Dermis blood vessel endothelial cell (primary cell): ENCODE measurements at regions not wholly inside any gene's neighbourhood (a gene's known extent, or its start where the extent isn't known, plus 50 kb on each side); places are given as distances from the start of the nearest gene placed in this dataset.
"Not testable (repeated sequence)": the region's sequence is repeated elsewhere in the genome, so short reads cannot be mapped to it uniquely, and the experiment has no call there.

Experiments
- DNase-seq: peaks from one replicate; pipeline ENCODE4 v3.0.0; 2010

DNA sequence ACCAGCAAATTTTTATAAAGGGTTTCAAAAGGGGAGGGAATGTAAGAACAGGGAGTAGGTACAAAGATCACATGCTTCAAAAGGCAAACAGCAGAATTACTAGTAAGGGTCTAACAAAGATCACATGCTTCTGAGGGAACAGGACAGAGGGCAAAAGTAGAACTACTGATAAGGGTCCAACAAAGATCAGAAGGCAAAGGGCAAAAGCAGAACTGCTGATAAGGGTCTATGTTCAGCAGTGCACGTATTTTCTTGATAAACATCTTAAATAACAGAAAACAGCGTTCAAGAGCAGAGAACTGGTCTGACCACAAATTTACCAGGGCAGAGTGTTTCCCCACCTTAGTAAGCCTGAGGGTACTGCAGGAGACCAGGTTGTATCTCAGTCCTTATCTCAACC lies 469.5 kb upstream of the PIK3R1 start:
- DNase-seq: no peak

DNA sequence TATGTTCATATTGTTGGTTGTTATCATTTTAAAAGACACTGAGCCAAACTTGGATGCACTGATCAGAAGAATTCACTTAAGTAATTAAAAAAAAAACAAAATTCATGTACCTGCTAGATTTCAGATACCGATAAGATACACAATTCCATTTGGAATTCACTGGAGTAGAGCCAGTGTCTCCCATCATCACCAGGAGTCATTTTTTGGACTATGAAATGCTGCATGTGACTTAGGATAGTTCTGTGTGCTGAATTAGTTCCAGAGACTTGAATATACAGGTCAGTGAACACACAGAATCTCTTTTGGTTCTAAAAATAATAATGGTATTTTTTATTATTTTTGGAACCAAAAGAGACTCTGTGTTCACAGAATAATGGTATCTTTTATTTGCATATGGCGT lies 482.6 kb upstream of the PIK3R1 start:
- no peak for DNase-seq

DNA sequence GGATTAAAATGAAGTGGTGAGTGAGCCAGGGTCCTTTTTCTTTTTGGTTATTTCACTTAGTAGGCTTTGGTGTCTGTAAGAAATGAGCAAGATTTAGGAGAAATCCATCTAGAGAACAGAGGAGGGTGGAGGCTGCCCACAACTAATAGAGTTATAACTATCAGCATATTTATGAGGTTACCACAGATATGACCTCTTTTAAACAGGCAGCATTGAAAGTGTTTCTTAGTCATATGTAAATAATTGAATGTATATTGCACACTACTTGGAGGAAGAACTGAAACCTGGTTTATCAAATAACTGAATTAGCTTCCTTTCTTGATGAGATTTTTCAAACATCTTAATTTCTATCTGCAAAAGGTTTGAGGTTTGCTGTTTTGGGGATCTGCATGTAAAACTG lies 483.1 kb upstream of the PIK3R1 start:
- no peak for DNase-seq

DNA sequence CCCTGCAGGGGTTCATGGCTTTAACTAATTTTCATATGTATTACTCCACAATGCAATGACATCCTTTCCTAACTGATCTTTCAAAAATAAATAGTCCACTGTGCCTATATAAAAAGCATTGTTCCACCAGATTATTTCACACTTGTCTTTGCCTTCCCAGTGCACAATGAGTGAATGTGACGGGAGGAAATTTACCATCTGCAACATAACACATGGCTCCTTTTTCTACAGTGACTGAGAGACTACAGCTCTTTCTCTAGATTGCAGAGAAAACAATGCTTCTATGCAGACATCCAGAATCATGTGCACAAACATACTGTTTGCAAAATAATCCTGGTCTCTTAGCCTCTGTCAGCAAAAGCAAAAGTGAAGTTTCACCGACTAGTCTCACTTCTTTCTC lies 483.7 kb upstream of the PIK3R1 start:
- DNase-seq: no peak

DNA sequence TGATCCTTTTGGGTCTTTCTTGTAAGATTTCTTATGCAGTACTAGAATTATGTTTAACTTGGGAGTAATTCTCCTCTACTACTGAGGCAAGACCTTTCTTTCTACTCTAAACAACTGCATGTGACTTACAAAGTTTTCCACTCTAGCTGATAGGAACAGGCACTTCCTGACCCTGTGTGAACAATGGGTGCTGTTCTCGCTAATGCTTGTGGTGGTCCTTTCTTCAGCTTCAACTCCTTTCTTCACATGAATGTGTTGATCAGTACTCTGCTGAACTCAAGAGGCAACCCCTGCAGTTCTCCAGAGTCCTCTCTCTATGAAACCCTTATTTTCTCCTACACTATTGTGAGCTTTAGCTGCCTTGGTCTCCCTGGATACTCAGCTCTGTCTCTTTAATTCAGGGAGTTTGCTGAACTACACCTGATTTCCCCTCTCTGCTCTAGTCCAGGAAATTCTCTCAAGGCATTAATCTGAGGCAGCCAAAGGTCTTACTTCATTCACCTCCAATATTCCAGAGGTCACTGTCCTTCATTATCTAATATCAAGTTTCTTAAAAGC lies 484.6 kb upstream of the PIK3R1 start:
- peak; percentile 58 for DNase-seq

DNA sequence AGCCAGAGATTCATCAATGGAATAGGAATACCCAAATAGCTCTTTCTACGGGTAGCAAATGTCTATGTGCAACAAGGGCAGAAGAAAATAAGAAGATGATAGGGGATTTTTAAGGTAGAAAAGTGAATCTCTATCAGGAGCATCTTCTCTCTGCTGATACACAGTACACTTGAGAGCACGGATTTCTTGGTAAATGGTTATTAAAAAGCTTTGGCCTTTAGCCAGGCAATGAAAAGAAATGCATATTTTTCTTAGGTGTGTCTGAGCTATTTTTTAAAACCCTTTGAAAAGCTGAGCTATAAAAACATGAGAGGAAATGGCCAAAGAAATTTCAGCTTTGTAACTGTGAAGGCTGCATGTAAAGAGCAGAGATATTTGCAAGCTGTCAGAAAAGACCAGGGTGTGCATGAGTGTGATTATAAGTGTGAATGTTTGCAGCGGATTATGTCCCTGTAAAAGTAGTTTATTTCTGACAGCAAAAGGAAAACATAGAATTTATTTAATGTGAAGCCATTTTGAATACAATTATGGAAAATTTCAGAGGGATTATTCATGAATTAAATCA lies 487.1 kb upstream of the PIK3R1 start:
- no peak for DNase-seq

DNA sequence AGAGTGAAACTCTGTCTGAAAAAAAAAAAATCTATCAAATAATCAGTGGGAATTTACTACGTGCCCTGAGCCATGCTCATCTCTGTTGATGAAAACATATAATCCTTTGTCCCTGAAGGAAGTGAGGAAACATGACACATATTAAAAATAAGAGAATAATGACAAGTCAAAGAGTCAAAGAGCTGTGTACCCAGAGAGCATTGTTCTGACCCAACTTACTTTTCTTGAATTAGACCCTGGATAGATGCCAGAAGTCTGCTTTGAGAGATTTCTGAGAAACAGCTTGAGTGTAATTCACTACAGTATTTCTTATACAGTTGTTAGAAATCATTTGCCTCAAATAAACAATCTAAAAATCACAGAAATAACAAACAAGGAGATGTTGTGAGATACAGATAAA lies 490.0 kb upstream of the PIK3R1 start:
- peak; percentile 71 for DNase-seq

DNA sequence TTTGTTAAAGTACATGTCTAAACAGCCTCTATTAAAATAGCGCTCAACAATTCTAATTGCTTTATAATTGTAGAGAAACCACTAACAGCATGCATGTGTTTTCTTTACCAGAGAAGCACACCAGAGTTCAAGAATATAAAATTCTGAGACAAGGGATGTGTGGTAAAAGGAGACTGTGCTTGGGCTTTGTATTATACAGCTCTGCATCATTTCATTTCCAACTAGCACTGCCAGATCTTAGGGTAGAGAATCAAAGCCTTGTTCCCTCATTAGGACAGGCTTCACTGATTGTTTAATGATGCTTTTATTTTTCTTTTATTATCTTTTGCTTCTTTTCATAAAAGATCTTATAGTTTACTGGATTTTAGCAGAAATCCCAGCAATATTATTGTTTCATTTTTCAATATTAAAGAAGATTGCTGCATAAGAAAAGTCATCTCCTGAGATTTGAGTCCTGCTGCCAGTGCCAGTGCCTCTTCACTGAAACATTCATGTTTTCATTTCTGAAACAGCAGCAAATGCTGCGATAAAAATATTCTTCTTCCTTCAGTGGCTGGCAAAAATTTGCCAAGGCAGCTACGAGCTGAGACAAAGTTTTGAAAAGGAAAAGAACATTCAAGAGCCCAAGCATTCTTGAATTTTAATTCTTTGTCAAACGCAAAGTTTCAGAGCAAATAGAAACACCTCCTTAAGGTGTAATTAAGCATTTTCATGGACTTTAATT lies 491.0 kb upstream of the PIK3R1 start:
- DNase-seq: no peak

DNA sequence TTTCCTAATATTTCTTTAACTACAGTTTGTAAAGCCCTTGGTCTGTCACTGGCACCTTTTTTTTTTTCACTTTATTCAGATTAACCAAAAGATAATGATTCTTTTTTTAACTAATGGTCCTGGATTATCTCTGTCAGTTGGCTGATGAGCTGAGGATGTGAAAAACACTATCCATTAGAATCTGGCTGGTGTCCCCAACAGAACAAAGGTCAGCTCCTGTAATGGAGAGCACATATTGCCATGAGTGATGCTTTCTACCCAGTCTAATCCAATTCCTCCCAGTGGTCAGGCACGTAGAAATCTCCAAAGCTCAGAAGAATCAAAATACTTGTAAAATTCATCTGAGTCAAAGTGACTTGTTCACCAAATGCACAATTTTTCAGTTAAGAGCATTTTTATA lies 491.7 kb upstream of the PIK3R1 start:
- no peak for DNase-seq

DNA sequence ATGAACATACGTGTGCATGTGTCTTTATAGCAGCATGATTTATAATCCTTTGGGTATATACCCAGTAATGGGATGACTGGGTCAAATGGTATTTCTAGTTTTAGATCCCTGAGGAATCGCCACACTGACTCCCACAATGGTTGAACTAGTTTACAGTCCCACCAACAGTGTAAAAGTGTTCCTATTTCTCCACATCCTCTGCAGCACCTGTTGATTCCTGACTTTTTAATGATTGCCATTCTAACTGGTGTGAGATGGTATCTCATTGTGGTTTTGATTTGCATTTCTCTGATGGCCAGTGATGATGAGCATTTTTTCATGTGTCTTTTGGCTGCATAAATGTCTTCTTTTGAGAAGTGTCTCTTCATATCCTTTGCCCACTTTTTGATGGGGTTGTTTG lies 493.0 kb upstream of the PIK3R1 start:
- DNase-seq: not testable (repeated sequence)

DNA sequence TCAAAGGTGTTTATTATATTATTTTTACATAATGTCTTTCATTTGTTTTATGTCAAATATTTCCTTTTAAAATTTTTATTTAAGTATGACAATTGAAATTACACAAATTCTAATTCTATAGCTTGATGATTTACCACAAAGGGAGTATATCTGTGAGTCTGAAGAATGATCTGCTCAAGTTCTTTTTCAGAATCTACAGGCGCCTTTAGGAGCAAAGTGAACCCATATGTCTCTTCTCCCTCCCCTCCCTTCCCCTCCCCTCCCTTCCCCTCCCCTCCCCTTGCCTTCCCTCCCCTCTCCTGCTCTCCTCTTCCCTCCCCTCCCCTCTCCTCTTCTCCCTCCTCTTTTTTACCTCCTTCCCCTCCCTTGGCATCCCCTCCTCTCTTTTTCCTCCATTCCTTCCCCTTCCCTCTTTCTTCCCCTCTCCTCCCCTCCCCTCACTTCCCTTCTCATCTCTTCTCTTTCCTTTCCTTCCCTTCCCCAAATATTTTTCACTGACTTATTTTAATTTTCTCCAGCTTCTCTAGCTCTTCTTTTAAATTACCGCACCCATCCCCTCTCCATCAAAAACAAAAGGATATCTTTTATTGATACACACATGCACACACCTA lies 495.3 kb upstream of the PIK3R1 start:
- no peak for DNase-seq

DNA sequence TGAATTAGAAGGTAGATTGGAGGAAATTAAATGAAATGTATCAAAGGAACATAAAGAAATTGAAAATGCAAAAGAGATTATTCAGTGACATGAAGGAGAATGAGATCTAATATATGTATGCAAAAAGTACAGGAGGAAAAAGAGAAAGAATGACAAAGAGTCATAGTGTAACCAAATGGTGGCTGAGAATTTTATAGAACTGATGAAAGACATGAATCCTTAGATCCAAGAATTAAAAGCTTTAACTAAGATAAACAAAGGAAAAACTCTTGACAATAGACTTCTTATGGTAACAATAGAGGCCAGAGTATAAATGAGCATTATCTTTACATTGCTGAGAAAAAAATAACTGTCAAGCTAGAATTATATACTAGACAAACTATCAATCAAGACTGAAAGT lies 505.4 kb upstream of the CD180 start:
- DNase-seq: no peak

DNA sequence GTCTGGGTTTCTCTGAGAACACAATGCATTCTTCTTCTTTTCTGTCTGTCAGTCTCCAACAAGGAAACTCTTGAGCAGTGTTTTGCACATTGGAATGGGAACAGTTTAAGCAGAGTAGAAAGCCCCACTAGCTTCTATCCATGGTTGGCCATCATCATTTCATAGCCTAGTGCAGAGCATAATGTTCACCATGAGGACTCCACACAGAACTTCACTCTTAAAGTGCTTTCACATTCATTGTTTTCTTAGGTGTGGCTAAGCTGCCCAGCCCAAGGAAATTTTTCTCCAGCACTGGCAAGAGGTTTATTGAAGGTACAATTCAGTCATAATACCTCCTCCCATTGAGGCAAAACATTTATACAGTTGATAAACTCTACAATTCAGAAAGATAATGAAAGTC lies 503.0 kb upstream of the CD180 start:
- no peak for DNase-seq

DNA sequence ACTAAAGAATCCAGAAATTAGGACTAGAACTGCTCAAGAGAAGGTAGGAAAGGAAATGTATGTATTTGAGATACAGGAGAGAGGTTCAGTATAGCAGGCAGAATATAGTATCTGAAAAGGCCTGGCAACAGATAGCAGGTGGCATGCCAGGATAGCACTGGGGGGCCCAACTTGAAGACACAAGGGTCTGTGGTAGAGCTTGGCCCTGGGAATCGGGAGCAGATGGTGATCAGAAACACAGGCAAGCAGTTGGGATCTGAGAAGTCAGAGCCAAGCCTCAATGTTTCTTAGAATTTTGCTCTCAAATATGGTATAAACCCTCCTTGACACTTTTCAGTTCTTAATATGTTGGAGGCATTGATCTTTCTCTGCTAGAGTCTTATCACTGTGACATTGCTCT lies 499.8 kb upstream of the CD180 start:
- DNase-seq: no peak

DNA sequence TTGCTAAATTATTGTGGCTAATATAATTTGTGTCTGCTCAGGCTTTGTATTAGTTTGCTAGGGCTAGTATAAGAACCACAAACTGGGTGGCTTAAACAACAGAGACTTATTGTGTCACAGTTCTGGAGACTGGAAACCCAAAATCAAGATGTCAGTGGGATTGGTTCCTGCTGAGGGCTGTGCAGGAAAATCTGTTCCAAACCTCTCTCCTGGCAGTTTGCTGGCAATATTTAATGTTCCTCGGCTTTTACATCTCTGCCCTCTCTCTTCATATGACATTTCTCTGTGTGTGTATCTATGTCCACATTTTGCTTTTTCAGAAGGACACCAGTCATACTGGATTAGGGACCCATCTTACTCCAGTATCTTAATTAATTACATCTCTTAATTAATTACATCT lies 498.8 kb upstream of the CD180 start:
- DNase-seq: no peak

DNA sequence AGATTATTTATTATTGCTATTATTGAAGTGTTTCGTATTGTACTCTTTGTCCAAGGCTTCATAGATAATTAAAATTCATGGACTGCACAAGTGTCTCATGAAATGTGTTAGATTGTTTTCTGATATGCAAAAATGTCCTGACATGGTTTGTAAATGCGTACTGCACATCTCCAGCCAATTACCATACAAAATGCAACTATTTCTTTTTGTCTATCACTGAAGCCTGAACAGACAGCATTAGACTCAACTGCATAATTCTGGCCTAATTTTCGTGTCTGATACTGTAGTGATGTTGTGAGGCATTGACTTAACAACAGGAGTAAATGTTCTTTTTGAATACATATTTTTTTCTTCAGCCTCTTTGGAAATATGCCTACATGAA lies 498.2 kb upstream of the CD180 start:
- DNase-seq: no peak

DNA sequence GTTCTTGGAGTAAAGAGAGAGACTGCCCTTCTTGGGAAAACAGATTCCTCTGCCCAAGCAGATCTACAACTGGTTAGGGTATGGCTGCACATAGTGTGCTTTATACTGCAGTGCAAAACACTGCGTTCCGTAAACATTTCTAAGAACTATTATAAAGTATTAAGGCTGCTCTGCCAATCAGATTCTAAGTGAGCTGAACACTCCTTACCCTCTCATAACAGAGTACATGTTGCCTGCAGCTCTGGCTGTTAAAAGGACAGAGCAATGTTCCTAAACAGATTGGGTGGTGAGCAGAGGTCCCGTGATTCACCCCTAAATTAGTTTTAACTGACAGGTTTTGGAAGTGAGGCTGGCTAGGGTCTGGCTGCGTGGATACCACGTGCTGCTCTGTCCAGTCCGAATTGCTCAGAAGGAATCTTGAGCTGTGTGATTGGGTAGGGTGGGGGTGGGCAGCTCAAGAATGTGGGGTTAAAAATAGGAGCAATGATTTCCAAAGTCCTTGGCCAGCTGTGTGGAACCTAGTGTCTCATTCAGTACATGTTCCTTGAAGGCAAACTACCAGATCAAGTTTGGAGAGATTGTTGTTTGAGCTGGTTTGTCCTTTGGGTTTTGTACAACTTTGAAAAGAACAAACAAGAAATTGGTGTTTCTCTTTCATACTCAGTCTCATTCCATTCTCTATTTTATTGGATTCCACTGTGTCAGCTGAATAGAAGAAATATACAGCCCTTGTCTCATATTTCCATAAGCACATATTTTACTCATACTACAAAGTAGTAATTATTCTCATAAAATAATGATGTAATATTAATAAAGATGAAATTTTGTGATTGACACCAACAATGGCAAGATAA lies 497.6 kb upstream of the CD180 start:
- DNase-seq: no peak

DNA sequence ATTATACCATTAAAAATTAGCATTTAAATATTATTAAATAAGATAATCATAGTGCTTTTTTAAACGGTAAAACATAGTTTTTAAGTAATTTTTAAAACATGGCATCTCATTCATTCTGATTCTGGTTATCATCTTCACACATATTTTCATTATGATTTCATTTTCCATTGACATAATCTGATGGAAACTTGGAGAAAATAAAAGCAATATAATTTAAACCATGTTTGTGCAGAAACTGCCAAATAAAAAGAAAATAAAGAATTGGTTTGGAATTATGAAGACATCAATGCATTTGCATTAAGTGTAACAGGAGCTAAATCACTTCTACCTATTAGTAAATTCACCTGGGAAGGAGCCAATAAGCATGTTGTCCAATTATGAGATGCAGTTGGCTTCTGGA lies 490.1 kb upstream of the CD180 start:
- DNase-seq: no peak

DNA sequence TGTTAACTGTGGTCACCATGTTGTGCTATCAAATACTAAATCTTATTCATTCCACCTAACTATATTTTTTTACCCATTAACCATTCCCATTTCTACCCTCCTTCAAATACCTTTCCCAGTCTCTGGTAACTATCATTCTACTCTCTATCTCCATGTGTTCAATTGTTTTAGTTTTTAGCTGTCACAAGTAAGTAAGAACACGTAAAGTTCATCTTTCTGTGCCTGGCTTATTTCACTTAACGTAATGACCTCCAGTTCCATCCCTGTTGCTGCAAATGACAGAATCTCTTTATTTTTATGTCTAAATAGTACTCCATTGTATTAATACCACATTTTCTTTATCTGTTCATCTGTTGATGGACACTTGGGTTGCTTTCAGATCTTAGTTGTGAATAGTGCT lies 485.1 kb upstream of the CD180 start:
- DNase-seq: no peak

DNA sequence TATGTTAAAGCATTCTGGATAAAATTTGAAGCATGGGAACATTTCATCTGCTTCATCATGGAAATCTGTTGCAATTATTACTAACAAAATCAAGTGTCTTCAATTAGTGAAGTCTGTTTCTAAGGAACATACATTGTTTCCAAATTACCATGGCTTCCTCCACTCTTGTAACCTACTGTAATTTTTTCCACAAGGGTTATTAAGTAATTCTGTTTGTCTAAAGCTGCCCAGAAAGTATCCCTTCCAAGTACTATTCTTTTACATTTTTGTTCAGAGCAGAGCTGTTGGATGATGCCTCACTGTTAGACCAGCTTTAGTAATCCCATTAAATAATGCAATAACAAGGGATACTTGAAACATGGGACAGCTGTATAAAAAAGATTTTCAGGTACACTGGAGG lies 483.5 kb upstream of the CD180 start:
- DNase-seq: no peak

DNA sequence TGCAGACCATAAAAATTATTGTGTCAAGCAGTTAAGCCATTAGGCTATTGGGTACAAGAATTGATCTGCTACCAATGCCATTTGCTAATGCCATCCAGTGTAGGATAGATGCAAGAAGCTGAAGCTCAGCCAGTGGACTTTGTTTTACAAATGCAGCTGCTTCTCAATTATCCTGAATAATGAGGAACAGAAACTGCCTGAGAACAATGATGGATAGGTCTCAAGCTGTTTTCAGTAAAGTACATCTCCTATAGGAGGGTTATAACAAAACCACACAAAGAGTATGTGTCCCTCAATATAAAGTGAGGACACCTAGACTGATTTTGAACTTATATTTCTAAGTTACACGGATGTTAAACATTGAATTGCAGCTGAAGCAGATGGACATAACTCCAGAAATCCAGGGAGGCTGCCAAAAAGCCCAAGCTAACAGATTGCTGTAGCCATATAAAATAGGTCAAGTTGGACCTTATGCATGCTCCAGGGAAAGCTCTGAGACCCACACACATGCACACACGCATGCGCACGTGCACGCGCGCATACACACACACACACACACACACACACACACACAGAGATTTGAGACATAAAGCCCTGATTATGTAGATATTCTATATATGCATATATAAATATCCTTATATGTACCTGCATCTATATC lies 482.7 kb upstream of the CD180 start:
- DNase-seq: no peak

DNA sequence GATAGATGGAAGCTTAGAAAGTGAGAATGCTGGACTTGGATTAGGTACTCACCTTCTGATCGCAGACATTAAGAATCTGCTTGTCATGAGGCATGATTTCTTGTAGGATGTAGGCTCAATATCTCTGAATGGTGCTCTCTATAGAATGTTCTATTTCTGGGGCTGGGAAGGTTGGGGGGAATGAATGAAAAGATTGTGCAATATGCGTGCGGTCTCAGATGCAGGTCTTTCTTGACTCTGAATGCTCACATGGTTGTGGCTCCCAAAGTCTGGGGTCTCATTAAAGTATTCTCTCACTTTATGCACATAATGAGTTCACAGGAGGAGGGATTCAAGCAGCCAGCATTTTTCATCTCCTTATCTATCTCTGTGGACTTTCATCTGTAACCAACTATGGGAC lies 482.0 kb upstream of the CD180 start:
- DNase-seq: no peak
